ENCODE measurements at regions not wholly inside any gene's neighbourhood (a gene's known extent, or its start where the extent isn't known, plus 50 kb on each side); places are given as distances from the start of the nearest gene placed in this dataset.

DNA sequence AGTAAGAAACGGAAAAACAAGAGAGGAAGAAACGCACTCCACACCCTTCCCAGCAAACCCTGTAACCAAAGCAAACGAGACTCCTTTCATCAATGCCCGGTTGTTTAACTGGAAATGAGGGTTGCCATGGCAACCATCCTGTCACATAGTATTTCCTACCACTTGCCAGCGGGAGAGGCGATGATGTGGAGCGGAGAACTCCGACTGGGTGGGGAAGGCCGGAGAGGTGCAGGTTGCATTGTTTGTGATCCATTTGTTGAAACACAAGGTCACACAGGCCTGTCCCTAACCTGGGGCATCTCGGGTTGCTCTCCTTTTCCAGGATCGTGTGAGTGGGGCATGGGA, 609.9 kb downstream of the BUD13 start:
- H3K4me3 ChIP-seq (ENCODE audit: low read length in 2 of 2), result no peak overlapping the region

DNA sequence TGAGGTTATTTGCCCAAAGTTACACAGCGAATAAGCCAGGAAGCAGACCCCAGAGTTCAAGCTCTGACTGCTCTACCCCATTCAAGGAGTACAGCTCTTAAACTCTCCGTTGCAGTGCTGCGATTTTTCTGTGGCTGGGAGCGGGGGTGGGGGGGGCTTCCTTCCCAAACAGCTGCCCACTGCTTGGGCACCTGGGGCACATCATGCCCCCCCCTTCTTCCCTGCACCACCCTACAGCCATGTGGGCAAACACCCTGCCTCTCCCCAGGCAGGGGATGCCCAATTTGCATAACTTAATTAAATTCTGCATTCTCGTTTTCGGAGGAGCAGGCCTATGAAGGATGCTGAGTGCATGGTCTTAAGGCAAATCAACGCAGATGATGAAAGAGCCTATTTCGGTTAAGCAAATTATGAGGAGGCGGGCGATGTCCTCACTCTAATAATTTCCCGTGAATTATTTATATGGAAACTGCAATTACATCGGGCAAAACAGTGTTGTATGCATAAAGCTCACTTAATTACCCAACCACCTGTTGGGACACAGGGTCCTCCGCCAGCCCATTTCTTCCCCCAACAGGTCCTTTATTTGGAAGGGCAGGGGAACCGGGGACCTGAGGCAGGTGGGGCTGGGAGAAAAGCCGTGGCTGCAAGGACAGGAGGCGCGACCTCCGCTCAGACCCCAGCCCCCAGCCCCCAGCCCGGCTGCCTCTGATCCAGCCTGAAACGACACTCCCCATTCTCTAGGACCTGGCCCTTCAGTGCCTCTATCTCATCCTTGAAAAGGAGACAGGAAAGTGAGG, 610.5 kb downstream of the BUD13 start:
- H3K27me3 ChIP-seq (ENCODE audit: control insufficient read depth in 1 of 2, insufficient read depth in 2 of 2, low read length in 2 of 2), result peaks cover 0 to 4% of the 10 kb centered on the region in 2 donors
- no peak overlapping the region for H3K9ac ChIP-seq (ENCODE audit: low read length in 2 of 2)
- no peaks in the 10 kb centered on the region for H3K36me3 ChIP-seq (ENCODE audit: control insufficient read depth in 2 of 2, insufficient read depth in 2 of 2, low read length in 2 of 2)
- no peak overlapping the region for H3K27ac ChIP-seq (ENCODE audit: low read length)
- H3K4me3 ChIP-seq (ENCODE audit: low read length in 2 of 2), result no peak overlapping the region
- no peaks in the 10 kb centered on the region for H3K4me1 ChIP-seq (ENCODE audit: control insufficient read depth, insufficient read depth, low read length)
- no peaks in the 10 kb centered on the region for H3K9me3 ChIP-seq (ENCODE audit: control insufficient read depth in 2 of 2, low read length in 2 of 2)

More for the DNA sequence above, 609.9 kb downstream of the BUD13 start:
- Histone ChIP-seq H3K36me3 (ENCODE audit: control insufficient read depth in 2 of 2, insufficient read depth in 2 of 2, low read length in 2 of 2) (no peaks in the 10 kb centered on the region), H3K9ac (ENCODE audit: low read length in 2 of 2) (no peak overlapping the region), H3K9me3 (ENCODE audit: control insufficient read depth in 2 of 2, low read length in 2 of 2) (no peaks in the 10 kb centered on the region), H3K27ac (ENCODE audit: low read length) (no peak overlapping the region), H3K27me3 (ENCODE audit: control insufficient read depth in 1 of 2, insufficient read depth in 2 of 2, low read length in 2 of 2) (peaks cover 0 to 4% of the 10 kb centered on the region in 2 donors), H3K4me1 (ENCODE audit: control insufficient read depth, insufficient read depth, low read length) (no peaks in the 10 kb centered on the region)

DNA sequence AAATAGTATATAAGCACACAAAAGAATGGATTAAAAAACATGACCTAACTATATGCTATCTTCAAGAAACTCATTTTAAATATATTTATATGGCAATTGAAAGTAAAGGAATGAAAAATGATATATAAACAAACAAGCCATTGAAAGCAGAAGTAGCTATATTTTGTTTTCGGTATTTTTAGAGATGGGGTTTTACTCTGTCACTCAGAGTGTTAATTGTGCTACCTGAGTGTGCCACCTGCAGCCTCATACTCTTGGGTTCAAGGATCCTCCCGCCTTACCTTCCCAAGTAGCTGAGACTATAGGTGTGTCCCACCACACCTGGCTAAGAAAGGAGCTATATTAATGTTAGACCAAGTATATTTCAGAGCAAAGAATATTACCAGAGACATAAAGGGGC, 624.1 kb downstream of the BUD13 start:
- Histone ChIP-seq H3K4me1 (ENCODE audit: control insufficient read depth, insufficient read depth, low read length) (no peaks in the 10 kb centered on the region), H3K4me3 (ENCODE audit: low read length in 2 of 2) (no peak overlapping the region), H3K27me3 (ENCODE audit: control insufficient read depth in 1 of 2, insufficient read depth in 2 of 2, low read length in 2 of 2) (peaks cover 0 to 2% of the 10 kb centered on the region in 2 donors), H3K27ac (ENCODE audit: low read length) (no peak overlapping the region), H3K9ac (ENCODE audit: low read length in 2 of 2) (no peak overlapping the region), H3K9me3 (ENCODE audit: control insufficient read depth in 2 of 2, low read length in 2 of 2) (no peaks in the 10 kb centered on the region), H3K36me3 (ENCODE audit: control insufficient read depth in 2 of 2, insufficient read depth in 2 of 2, low read length in 2 of 2) (no peaks in the 10 kb centered on the region)

DNA sequence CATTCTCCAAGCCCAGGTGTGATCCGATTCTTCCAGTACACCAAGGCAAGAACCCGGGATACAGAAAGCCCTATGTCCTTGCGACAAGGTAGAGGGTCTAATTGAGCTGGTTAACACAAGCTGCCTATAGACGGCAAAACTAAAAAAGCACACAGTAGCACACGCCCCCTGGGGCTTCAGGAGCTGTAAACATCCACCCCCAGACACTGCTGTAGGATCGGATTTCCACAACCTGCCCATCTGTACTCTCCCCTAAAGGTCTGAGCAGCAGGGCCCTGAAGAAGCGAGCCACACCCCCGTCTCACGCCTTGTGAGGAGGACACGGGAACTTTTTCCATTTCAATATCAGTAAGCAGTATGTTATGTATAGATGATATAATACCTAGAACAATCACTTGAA, 624.7 kb downstream of the BUD13 start:
- no peak overlapping the region for H3K9ac ChIP-seq (ENCODE audit: low read length in 2 of 2)
- H3K4me1 ChIP-seq (ENCODE audit: control insufficient read depth, insufficient read depth, low read length), result no peaks in the 10 kb centered on the region
- no peaks in the 10 kb centered on the region for H3K9me3 ChIP-seq (ENCODE audit: control insufficient read depth in 2 of 2, low read length in 2 of 2)
- H3K27ac ChIP-seq (ENCODE audit: low read length), result no peak overlapping the region
- peaks cover 0 to 2% of the 10 kb centered on the region in 2 donors for H3K27me3 ChIP-seq (ENCODE audit: control insufficient read depth in 1 of 2, insufficient read depth in 2 of 2, low read length in 2 of 2)
- H3K36me3 ChIP-seq (ENCODE audit: control insufficient read depth in 2 of 2, insufficient read depth in 2 of 2, low read length in 2 of 2), result no peaks in the 10 kb centered on the region
- no peak overlapping the region for H3K4me3 ChIP-seq (ENCODE audit: low read length in 2 of 2)

DNA sequence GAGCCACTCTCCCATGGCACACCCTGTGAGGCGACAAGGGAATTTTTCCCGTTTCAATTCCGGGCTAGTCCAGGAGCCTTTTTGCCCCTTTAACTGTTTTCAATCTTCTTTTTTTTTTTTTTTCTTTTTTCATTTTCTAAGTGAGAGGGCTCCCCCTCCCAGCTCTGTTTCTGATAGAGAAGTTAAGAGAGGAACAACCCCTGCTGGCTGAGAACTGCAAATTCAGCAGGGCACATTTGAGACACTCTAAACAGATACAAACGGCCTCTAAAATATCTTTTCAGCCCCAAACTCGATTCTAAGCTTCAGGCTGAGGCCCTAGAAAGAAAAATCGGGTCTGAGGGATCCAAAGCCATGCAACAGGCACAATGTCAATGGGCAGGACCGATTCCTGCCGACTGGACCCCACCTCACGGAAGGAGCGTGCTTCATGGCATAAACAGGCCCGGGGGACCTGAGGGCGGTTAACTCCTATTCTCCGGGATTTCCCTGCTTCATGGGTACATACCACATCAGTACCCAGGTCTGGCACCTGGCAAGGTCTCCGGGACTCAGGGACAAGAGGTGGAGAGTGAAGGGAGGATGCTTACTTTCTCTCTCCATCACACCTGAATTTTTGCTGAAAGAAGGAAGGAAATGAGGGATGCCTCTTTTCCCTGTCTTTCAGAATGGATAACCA, 627.5 kb downstream of the BUD13 start:
- H3K4me1 ChIP-seq (ENCODE audit: control insufficient read depth, insufficient read depth, low read length), result no peaks in the 10 kb centered on the region
- H3K27ac ChIP-seq (ENCODE audit: low read length), result no peak overlapping the region
- H3K9ac ChIP-seq (ENCODE audit: low read length in 2 of 2), result no peak overlapping the region
- no peaks in the 10 kb centered on the region for H3K36me3 ChIP-seq (ENCODE audit: control insufficient read depth in 2 of 2, insufficient read depth in 2 of 2, low read length in 2 of 2)
- no peaks in the 10 kb centered on the region for H3K9me3 ChIP-seq (ENCODE audit: control insufficient read depth in 2 of 2, low read length in 2 of 2)
- peaks cover 0 to 2% of the 10 kb centered on the region in 2 donors for H3K27me3 ChIP-seq (ENCODE audit: control insufficient read depth in 1 of 2, insufficient read depth in 2 of 2, low read length in 2 of 2)
- H3K4me3 ChIP-seq (ENCODE audit: low read length in 2 of 2), result no peak overlapping the region

DNA sequence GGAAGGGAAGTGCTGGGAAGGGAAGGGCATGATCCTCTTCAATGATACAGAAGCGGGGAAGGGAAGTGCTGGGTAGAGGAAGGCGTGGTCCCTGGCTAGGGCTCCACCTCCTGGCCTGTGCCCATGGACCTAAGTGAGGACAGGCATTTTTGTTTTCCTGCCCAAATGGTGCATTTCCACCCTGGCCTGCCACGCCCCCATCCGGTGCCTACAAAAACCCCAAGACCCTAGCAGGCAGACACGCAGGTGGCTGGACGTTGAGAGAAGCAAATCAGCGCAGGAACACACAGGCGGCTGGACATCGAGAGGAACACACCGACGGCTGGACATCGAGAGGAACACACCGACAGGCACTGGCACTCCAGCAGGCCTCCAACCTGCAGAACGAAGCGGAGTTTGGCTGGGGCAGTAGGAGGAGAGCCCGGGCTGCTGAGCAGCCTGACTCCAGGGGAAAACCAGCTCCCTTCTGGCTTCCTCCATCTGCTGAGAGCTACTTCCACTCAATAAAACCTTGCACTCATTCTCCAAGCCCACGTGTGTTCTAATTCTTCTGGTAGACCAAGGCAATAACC, 628.3 kb downstream of the BUD13 start:
- Histone ChIP-seq H3K27me3 (ENCODE audit: control insufficient read depth in 1 of 2, insufficient read depth in 2 of 2, low read length in 2 of 2) (peaks cover 0 to 3% of the 10 kb centered on the region in 2 donors), H3K4me1 (ENCODE audit: control insufficient read depth, insufficient read depth, low read length) (no peaks in the 10 kb centered on the region), H3K27ac (ENCODE audit: low read length) (no peak overlapping the region), H3K9me3 (ENCODE audit: control insufficient read depth in 2 of 2, low read length in 2 of 2) (no peaks in the 10 kb centered on the region), H3K36me3 (ENCODE audit: control insufficient read depth in 2 of 2, insufficient read depth in 2 of 2, low read length in 2 of 2) (no peaks in the 10 kb centered on the region), H3K9ac (ENCODE audit: low read length in 2 of 2) (no peak overlapping the region), H3K4me3 (ENCODE audit: low read length in 2 of 2) (no peak overlapping the region)

DNA sequence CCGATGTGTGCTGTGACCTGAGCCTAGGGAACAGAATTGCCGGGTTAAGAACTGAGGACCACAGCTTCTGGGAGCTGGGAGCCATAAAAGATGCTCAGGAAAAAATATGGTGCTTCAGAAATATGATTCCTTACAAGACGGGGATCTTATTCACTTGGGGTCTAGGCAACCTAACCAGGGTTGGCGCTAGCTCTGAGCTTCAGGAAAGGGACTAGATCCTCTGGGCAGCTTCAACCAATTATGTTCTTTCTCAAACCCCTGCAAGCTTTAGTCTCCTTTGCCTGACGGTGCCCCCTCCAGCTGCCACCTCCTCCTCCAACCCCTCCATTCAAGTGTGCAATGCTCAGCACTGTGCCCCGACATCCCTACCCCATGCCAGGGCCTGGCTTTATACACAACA, 634.1 kb upstream of the CADM1 start:
- Histone ChIP-seq H3K36me3 (ENCODE audit: control insufficient read depth in 2 of 2, insufficient read depth in 2 of 2, low read length in 2 of 2) (no peaks in the 10 kb centered on the region), H3K27me3 (ENCODE audit: control insufficient read depth in 1 of 2, insufficient read depth in 2 of 2, low read length in 2 of 2) (peaks cover 0 to 2% of the 10 kb centered on the region in 2 donors), H3K9ac (ENCODE audit: low read length in 2 of 2) (no peak overlapping the region), H3K27ac (ENCODE audit: low read length) (no peak overlapping the region), H3K9me3 (ENCODE audit: control insufficient read depth in 2 of 2, low read length in 2 of 2) (no peaks in the 10 kb centered on the region), H3K4me3 (ENCODE audit: low read length in 2 of 2) (no peak overlapping the region), H3K4me1 (ENCODE audit: control insufficient read depth, insufficient read depth, low read length) (no peaks in the 10 kb centered on the region)

DNA sequence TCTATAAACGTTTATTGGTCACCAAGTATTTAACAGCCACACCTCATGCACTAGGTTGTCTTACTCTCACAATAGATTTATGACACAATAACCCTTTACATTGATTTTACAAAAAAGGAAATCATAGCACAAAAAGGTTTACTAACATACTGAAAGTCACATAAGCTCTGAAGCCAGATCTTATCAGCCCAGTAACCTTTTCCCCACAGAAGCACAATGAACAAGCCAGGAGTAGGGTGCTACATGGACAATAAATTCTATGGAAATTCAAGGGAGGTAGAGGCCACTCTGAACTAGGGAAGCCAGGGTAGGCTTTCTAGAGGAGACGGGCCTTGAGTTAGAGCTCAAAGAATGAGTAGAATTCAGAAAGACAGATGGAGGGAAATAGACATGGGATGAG, 633.5 kb upstream of the CADM1 start:
- no peaks in the 10 kb centered on the region for H3K4me1 ChIP-seq (ENCODE audit: control insufficient read depth, insufficient read depth, low read length)
- H3K27ac ChIP-seq (ENCODE audit: low read length), result no peak overlapping the region
- peaks cover 0 to 2% of the 10 kb centered on the region in 2 donors for H3K27me3 ChIP-seq (ENCODE audit: control insufficient read depth in 1 of 2, insufficient read depth in 2 of 2, low read length in 2 of 2)
- no peak overlapping the region for H3K9ac ChIP-seq (ENCODE audit: low read length in 2 of 2)
- H3K9me3 ChIP-seq (ENCODE audit: control insufficient read depth in 2 of 2, low read length in 2 of 2), result no peaks in the 10 kb centered on the region
- no peak overlapping the region for H3K4me3 ChIP-seq (ENCODE audit: low read length in 2 of 2)
- no peaks in the 10 kb centered on the region for H3K36me3 ChIP-seq (ENCODE audit: control insufficient read depth in 2 of 2, insufficient read depth in 2 of 2, low read length in 2 of 2)

DNA sequence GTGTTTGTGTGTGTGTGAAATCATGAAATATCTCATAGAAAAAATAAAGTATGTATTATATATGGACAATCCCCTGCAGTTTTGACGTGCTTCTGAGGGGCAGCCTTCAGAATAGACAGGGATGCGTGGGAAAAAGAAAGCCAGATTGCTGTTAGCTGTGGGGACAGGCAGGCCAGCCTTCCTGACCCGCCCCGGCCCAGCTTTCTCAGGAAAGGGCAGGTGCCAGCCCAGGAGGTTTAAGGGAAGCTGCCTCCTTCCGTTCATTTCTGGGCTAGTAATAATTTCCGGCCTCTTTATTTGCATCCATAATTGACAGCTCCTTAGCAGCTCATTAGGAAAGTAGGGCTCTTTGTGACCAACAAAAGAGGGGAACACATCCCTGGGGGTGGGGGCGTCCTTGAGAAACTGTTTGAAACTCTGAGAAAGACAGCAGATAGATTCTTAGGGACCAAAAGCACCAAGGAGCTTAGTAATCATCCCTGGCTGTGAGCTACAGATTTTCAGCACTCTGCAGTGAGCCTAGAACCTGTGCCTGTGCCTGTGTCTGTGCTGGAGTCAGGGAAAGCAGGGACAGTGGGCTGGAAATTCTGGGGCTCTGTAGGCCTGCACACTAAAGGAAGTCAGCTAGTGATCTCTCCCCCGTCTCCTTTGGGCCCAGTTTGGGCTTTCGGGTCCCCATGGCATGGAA, 632.9 kb upstream of the CADM1 start:
- H3K4me1 ChIP-seq (ENCODE audit: control insufficient read depth, insufficient read depth, low read length), result no peaks in the 10 kb centered on the region
- H3K27me3 ChIP-seq (ENCODE audit: control insufficient read depth in 1 of 2, insufficient read depth in 2 of 2, low read length in 2 of 2), result peaks cover 0 to 2% of the 10 kb centered on the region in 2 donors
- H3K27ac ChIP-seq (ENCODE audit: low read length), result no peak overlapping the region
- H3K9me3 ChIP-seq (ENCODE audit: control insufficient read depth in 2 of 2, low read length in 2 of 2), result no peaks in the 10 kb centered on the region
- H3K4me3 ChIP-seq (ENCODE audit: low read length in 2 of 2), result no peak overlapping the region
- H3K36me3 ChIP-seq (ENCODE audit: control insufficient read depth in 2 of 2, insufficient read depth in 2 of 2, low read length in 2 of 2), result no peaks in the 10 kb centered on the region
- no peak overlapping the region for H3K9ac ChIP-seq (ENCODE audit: low read length in 2 of 2)

DNA sequence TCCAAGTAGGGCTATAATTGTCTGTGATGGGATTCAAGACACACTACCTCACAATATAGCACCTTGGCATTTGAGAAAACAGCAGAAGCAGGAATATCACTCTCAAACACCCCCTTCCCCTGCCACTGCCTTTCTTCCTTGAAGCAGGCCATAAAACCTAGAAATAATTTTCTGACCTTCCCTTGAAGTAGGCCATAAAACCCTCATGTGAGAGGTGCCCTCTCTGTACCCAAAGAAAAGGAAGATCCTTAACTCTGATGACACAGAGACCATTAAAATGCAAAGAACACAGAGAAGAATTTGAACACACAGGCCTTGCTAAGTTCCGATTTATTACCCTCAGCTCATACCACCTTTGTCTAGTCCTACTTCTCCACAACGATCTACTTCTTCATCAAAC, 631.7 kb upstream of the CADM1 start:
- no peak overlapping the region for H3K27ac ChIP-seq (ENCODE audit: low read length)
- no peak overlapping the region for H3K4me3 ChIP-seq (ENCODE audit: low read length in 2 of 2)
- no peaks in the 10 kb centered on the region for H3K9me3 ChIP-seq (ENCODE audit: control insufficient read depth in 2 of 2, low read length in 2 of 2)
- no peak overlapping the region for H3K9ac ChIP-seq (ENCODE audit: low read length in 2 of 2)
- H3K4me1 ChIP-seq (ENCODE audit: control insufficient read depth, insufficient read depth, low read length), result no peaks in the 10 kb centered on the region
- H3K27me3 ChIP-seq (ENCODE audit: control insufficient read depth in 1 of 2, insufficient read depth in 2 of 2, low read length in 2 of 2), result peaks cover 0 to 2% of the 10 kb centered on the region in 2 donors
- no peaks in the 10 kb centered on the region for H3K36me3 ChIP-seq (ENCODE audit: control insufficient read depth in 2 of 2, insufficient read depth in 2 of 2, low read length in 2 of 2)

Data from stomach smooth muscle (tissue), 2 donors.